BJ (cell line): ENCODE measurements at regions not wholly inside any gene's neighbourhood (a gene's known extent, or its start where the extent isn't known, plus 50 kb on each side); places are given as distances from the start of the nearest gene placed in this dataset.
"Not testable (repeated sequence)": the region's sequence is repeated elsewhere in the genome, so short reads cannot be mapped to it uniquely, and the experiment has no call there.

ENCODE experiments used
- CTCF ChIA-PET: fragments of 350-600 bp; formaldehyde crosslinking; extraction: SDS; loops from one replicate; lab custom pipeline; 2021; ENCODE audit warnings: antibody characterized with exemption, inconsistent platforms; lab: Yijun Ruan, JAX
- POLR2A ChIA-PET: fragments of 300-600 bp; sonication (Branson Sonifier 250); formaldehyde crosslinking; extraction: SDS; loops from one replicate; lab custom pipeline; 2021; ENCODE audit warnings: antibody characterized with exemption; lab: Charles Lee
- DNase-seq: peaks from one replicate; pipeline ENCODE4 v3.0.0-alpha.2; 2011; ENCODE audit warnings: low read depth
- H3K27me3 ChIP-seq: 2 replicates; pipeline ENCODE4 v1.6.0; 2011; ENCODE audit warnings: low read length; ENCODE audit not compliant: control insufficient read depth, insufficient read depth
- H3K36me3 ChIP-seq: 2 replicates; pipeline ENCODE4 v1.5.1; 2011; ENCODE audit warnings: low read length; ENCODE audit not compliant: control insufficient read depth, insufficient read depth
- H3K4me3 ChIP-seq: 2 replicates; pipeline ENCODE4 v1.5.1; 2011; ENCODE audit warnings: low read depth, mild to moderate bottlenecking, control low read depth, low read length
- TF ChIP-seq, protein P1 (sequence below): IDR thresholded peaks from 2 replicates; pipeline ENCODE4 v1.5.1; 2011; ENCODE audit warnings: low read depth, mild to moderate bottlenecking, control low read depth, inconsistent platforms, low read length, moderate library complexity; ENCODE audit not compliant: insufficient read depth

DNA sequence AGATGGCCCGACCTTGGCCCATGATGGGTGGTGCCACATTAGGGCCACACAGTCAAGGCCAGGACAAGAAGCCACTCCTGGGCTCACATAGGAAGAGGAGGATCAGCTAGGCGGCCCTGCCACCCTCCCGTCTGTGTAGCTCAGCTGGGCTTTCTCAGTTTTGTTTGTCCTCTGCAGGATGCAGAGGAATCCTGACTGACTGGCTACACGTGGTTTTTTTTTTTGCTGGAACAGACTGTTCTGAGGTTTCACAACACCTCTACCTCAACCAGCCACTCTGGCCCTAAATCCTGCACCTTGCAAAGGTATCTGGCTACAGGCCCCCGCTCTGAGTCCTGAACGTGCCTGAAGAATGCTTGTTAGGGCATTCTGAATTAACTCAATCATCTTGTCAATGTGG is 88.3 kb upstream of the MSX2 start:
- TF ChIP-seq, protein P1, sequence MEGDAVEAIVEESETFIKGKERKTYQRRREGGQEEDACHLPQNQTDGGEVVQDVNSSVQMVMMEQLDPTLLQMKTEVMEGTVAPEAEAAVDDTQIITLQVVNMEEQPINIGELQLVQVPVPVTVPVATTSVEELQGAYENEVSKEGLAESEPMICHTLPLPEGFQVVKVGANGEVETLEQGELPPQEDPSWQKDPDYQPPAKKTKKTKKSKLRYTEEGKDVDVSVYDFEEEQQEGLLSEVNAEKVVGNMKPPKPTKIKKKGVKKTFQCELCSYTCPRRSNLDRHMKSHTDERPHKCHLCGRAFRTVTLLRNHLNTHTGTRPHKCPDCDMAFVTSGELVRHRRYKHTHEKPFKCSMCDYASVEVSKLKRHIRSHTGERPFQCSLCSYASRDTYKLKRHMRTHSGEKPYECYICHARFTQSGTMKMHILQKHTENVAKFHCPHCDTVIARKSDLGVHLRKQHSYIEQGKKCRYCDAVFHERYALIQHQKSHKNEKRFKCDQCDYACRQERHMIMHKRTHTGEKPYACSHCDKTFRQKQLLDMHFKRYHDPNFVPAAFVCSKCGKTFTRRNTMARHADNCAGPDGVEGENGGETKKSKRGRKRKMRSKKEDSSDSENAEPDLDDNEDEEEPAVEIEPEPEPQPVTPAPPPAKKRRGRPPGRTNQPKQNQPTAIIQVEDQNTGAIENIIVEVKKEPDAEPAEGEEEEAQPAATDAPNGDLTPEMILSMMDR = no peak
- ChIA-PET CTCF (no interaction called here), POLR2A (no interaction called here)

DNA sequence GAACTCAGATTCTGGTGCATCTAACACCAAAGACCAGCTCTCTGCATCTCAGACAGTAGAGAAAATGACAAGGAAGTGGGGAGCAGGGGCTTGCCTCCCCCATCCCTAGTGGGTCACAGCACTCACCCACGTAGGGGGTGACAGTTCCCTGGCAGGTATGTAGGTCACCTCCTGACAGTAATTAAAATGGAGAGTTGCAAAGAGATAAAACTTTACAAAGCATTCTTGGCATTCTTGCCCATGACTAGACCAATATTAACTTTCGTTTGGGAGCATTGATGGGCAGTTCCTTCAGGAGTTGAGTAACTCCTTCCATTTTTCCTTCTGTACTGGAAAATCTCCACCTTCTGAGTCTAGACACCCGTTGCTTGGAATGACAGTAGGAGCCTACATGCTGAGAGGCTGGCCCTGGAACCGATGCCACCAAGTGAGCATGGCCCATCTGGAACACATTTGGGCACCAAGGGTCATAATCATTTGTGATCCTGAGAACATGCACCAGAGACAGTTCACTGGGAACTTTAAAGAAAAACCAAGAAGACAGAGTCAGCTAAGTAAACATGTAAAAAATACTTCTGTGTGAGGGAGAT is 81.5 kb upstream of the MSX2 start:
- Histone ChIP-seq H3K27me3 (no peaks in the 10 kb centered on the region), H3K4me3 (no peak overlapping the region), H3K36me3 (no peaks in the 10 kb centered on the region)
- POLR2A ChIA-PET = no interaction called here
- CTCF ChIA-PET = no interaction called here
- DNase-seq = no peak
- TF ChIP-seq, protein P1 = no peak

More for the DNA sequence above, 88.3 kb upstream of the MSX2 start:
- Histone ChIP-seq H3K27me3 (no peaks in the 10 kb centered on the region), H3K36me3 (no peaks in the 10 kb centered on the region), H3K4me3 (no peak overlapping the region)
- no peak for DNase-seq

DNA sequence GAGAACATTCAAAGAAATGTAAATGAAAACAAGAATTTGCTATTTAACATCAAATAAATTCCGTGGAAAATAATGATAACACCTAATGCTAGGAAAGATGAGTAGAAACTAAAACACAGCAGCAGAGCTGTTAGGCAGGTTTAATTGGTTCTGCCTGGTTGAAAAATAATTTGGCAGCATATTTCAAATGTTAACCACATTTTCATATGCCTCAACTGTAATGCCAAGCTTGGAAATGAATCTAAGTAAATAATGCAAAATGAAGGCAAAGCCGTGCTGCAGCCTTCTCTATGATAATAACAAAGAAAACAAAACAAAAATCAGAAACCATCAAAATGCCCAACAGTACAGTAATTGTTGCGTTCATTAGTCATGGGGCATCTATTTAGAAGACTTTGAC is 79.9 kb upstream of the MSX2 start:
- H3K36me3 ChIP-seq = no peaks in the 10 kb centered on the region

GRCh38 chr5:174644923-174645322 is 79.5 kb upstream of the MSX2 start:
- Histone ChIP-seq H3K36me3 (no peaks in the 10 kb centered on the region), H3K27me3 (no peaks in the 10 kb centered on the region), H3K4me3 (no peak overlapping the region)
- ChIA-PET CTCF (no interaction called here), POLR2A (no interaction called here)
- DNase-seq = no peak
- TF ChIP-seq, protein P1 = no peak

More for the DNA sequence above, 79.9 kb upstream of the MSX2 start:
- Histone ChIP-seq H3K4me3 (no peak overlapping the region), H3K27me3 (no peaks in the 10 kb centered on the region)
- TF ChIP-seq, protein P1 = no peak
- CTCF ChIA-PET = no interaction called here
- POLR2A ChIA-PET = no interaction called here
- no peak for DNase-seq

DNA sequence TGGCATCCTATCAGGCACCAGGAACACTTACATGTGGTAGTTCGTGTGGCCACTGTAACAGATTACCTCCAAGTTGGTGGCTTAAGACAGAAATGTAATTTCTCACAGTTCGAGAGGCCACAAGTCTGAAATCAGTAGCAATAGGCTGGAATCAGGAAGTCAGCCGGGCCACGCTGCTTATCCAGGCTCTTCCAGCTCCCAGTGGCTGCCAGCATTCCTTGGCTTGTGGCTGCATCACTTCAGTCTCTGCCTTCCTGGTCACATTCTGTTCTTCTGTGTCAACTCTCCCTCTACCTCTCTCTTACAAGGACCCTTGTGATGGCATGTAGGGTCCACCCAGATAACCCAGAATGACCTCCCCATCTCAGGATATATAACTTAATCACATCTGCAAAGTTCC is 78.7 kb upstream of the MSX2 start:
- no peaks in the 10 kb centered on the region for H3K36me3 ChIP-seq
- TF ChIP-seq, protein P1 = no peak
- no peak overlapping the region for H3K4me3 ChIP-seq
- CTCF ChIA-PET = interaction anchor here (0.5 kb wide), 1 partner anchor 414 kb away, joined by 5 read pairs; no protein-coding TSS in a partner anchor
- no peak for DNase-seq
- no peaks in the 10 kb centered on the region for H3K27me3 ChIP-seq
- POLR2A ChIA-PET = no interaction called here

DNA sequence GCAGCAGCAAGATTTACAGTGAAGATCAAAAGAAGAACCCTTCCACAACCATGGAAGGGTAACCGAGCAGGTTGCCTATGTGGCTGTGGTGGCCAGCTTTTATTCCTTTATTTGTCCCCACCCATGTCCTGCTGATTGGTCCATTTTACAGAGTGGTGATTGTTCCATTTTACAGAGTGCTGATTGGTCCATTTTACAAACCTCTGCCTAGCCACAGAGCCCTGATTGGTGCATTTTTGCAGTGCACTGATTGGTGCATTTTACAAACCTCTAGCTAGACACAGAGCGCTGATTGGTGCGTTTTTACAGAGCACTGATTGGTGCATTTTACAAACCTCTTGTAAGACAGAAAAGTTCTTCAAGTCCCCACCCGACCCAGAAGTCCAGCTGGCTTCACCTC is 75.8 kb upstream of the MSX2 start:
- DNase-seq, H3K36me3 ChIP-seq, POLR2A ChIA-PET, H3K27me3 ChIP-seq, CTCF ChIA-PET, H3K4me3 ChIP-seq: not testable (repeated sequence)
